Fibroblast of villous mesenchyme (primary cell): ENCODE measurements at regions not wholly inside any gene's neighbourhood (a gene's known extent, or its start where the extent isn't known, plus 50 kb on each side); places are given as distances from the start of the nearest gene placed in this dataset.
"Not testable (repeated sequence)": the region's sequence is repeated elsewhere in the genome, so short reads cannot be mapped to it uniquely, and the experiment has no call there.

Source experiments
- DNase-seq: peaks from one replicate; pipeline ENCODE4 v3.0.0-alpha.2; 2010; ENCODE audit warnings: low read depth
- H3K4me3 ChIP-seq: 2 replicates; pipeline ENCODE4 v1.5.1; 2011; ENCODE audit warnings: low read depth, mild to moderate bottlenecking, low read length
- CTCF ChIP-seq: IDR thresholded peaks from 2 replicates; pipeline ENCODE4 v1.5.1; 2012; ENCODE audit warnings: low read depth, mild to moderate bottlenecking, low read length; ENCODE audit not compliant: insufficient read depth

GRCh38 chr7:48847917-48848316 lies 76.4 kb upstream of the CDC14C start:
- TF ChIP-seq CTCF, result no peak
- no peak for DNase-seq
- H3K4me3 ChIP-seq, result no peak overlapping the region

GRCh38 chr7:48860447-48860846 lies 63.9 kb upstream of the CDC14C start:
- not testable (repeated sequence) for DNase-seq, H3K4me3 ChIP-seq

- TF ChIP-seq CTCF, result no peak
Observed at GRCh38 chr7:48868916-48869315, 55.4 kb upstream of the CDC14C start.

GRCh38 chr7:48872548-48872947 lies 51.8 kb upstream of the CDC14C start:
- no peak for DNase-seq

More at GRCh38 chr7:48868916-48869315, 55.4 kb upstream of the CDC14C start:
- H3K4me3 ChIP-seq, result no peak overlapping the region
- no peak for DNase-seq

More at GRCh38 chr7:48872548-48872947, 51.8 kb upstream of the CDC14C start:
- no peak for TF ChIP-seq CTCF
- H3K4me3 ChIP-seq, result no peak overlapping the region
